Right lobe of liver (tissue), 4 donors: ENCODE measurements at regions not wholly inside any gene's neighbourhood (a gene's known extent, or its start where the extent isn't known, plus 50 kb on each side); places are given as distances from the start of the nearest gene placed in this dataset.

Experiments used
- CTCF ChIP-seq, 4 donors: fragments of 200-600 bp in 3 of 4; fragments of 450-650 bp in 1 of 4; IDR thresholded peaks; one replicate each; pipeline versions ENCODE4 v1.5.1 to v1.8.0; 2016 to 2022; ENCODE audit warnings: antibody characterized with exemption in 4 of 4, mild to moderate bottlenecking in 2 of 4
- POLR2A ChIP-seq: fragments of 450-650 bp; IDR thresholded peaks from one replicate; pipeline ENCODE4 v1.6.1; 2017; ENCODE audit warnings: antibody characterized with exemption, mild to moderate bottlenecking
- donor health status: DM: no; HTN: no; CAD: no.
- donor health status: DM: no; HTN: no; CAD: no.
- donor health status: DM: no; HTN: yes; CAD: no.

- TF ChIP-seq POLR2A (no peak), CTCF (IDR thresholded peaks at IDR 0.05) (no peak)
Observed at GRCh38 chr10:121135512-121135911, 284.4 kb downstream of the WDR11 start.
